Activated CD8-positive, alpha-beta T cell treated with anti-CD3 and anti-CD28 coated beads for 36 hours (primary cell): ENCODE measurements at regions not wholly inside any gene's neighbourhood (a gene's known extent, or its start where the extent isn't known, plus 50 kb on each side); places are given as distances from the start of the nearest gene placed in this dataset.

Experiments used
- ATAC-seq: fragments of 200-7000 bp; cut with Tn5 transposase; one replicate; pipeline ENCODE4 v1.10.0; 2021; ENCODE audit warnings: mild to moderate bottlenecking, moderate library complexity
- CTCF ChIA-PET: fragments of 350-600 bp; sonication (Branson Sonifier 250); formaldehyde crosslinking; loops from one replicate; lab custom pipeline; 2021; ENCODE audit warnings: antibody characterized with exemption; lab: Charles Lee
- POLR2A ChIA-PET: fragments of 350-600 bp; sonication (Branson Sonifier 250); formaldehyde crosslinking; loops from one replicate; lab custom pipeline; 2021; ENCODE audit warnings: antibody characterized with exemption; lab: Charles Lee
- DNase-seq: peaks from one replicate; pipeline ENCODE4 v3.0.0-alpha.2; 2020
- H3K27ac Mint-ChIP-seq: one replicate; pipeline ENCODE4 v1.8.0; 2021; ENCODE audit warnings: mild to moderate bottlenecking, mixed read lengths
- H3K27me3 Mint-ChIP-seq: one replicate; pipeline ENCODE4 v1.8.0; 2021; ENCODE audit warnings: mixed read lengths
- H3K36me3 Mint-ChIP-seq: one replicate; pipeline ENCODE4 v1.8.0; 2021; ENCODE audit warnings: low read depth, mixed read lengths
- H3K4me1 Mint-ChIP-seq: one replicate; pipeline ENCODE4 v1.8.0; 2021; ENCODE audit warnings: low read depth, mixed read lengths
- H3K4me3 Mint-ChIP-seq: one replicate; pipeline ENCODE4 v1.8.0; 2021; ENCODE audit warnings: mild to moderate bottlenecking, moderate library complexity, mixed read lengths
- H3K9me3 Mint-ChIP-seq: one replicate; pipeline ENCODE4 v1.8.0; 2021; ENCODE audit warnings: mixed read lengths
- intact Hi-C: fragments of 100-400 bp; cut with micrococcal nuclease; formaldehyde crosslinking; loops from one replicate; pipeline ENCODE4 v1.10.0; 2022
- TF ChIP-seq, protein P1 (sequence below): fragments of 200-600 bp; IDR thresholded peaks from one replicate; pipeline ENCODE4 v1.8.0; 2022; ENCODE audit warnings: antibody characterized with exemption, mild to moderate bottlenecking

DNA sequence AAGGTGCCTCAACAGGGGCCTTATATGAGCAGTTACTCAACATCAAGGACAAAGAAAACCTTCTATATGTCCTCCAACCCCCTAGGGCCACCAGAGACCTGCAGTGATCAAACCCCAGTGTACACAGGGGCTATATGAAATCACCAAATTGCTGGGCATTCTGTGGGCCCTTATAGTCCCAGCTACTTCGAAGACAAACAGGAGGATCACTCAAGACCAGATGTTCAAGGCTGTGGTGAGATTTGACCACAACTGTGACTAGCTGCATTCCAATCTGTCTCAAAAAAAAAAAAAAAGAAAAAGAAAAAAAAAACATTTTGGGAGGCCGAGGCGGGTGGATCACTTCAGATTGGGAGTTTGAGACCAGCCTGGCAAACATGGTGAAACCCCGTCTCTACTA lies 51.0 kb upstream of the PRB2 start:
- H3K9me3 Mint-ChIP-seq = no peaks in the 10 kb centered on the region
- CTCF ChIA-PET = no interaction called here
- TF ChIP-seq, protein P1, sequence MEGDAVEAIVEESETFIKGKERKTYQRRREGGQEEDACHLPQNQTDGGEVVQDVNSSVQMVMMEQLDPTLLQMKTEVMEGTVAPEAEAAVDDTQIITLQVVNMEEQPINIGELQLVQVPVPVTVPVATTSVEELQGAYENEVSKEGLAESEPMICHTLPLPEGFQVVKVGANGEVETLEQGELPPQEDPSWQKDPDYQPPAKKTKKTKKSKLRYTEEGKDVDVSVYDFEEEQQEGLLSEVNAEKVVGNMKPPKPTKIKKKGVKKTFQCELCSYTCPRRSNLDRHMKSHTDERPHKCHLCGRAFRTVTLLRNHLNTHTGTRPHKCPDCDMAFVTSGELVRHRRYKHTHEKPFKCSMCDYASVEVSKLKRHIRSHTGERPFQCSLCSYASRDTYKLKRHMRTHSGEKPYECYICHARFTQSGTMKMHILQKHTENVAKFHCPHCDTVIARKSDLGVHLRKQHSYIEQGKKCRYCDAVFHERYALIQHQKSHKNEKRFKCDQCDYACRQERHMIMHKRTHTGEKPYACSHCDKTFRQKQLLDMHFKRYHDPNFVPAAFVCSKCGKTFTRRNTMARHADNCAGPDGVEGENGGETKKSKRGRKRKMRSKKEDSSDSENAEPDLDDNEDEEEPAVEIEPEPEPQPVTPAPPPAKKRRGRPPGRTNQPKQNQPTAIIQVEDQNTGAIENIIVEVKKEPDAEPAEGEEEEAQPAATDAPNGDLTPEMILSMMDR = no peak
- H3K4me3 Mint-ChIP-seq = no peak overlapping the region
- H3K36me3 Mint-ChIP-seq = no peaks in the 10 kb centered on the region
- POLR2A ChIA-PET = no interaction called here
- H3K27ac Mint-ChIP-seq = no peak overlapping the region
- H3K4me1 Mint-ChIP-seq = no peaks in the 10 kb centered on the region
- ATAC-seq = no peak
- intact Hi-C loops = no loop called here
- no peaks in the 10 kb centered on the region for H3K27me3 Mint-ChIP-seq
- no peak for DNase-seq

DNA sequence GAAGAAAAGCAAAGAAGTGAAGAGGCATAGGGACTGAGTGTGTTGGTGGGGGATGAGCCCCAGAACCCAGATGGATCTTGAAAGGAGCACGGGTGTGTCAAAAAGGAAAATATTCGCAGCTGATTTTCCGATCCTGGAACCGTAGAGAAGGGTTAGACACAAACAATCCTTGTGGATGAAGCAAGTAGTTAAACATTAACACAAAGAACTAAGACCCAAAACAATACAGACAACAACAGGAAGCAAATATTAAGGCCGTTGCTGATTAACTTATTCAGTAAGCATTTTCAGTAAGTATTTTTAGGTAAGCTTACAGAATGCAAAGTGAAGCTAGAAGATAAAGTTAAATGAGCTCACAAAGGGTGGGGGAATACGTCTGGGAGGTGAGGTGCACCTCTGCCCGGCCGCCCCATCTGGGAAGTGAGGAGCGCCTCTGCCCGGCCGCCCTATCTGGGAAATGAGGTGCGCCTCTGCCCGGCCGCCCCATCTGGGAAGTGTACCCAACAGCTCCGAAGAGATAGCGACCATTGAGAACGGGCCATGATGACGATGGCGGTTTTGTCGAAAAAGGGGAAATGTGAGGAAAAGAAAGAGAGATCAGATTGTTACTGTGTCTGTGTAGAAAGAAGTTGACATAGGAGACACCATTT lies 62.8 kb upstream of the PRB2 start:
- POLR2A ChIA-PET = interaction anchor here (0.7 kb wide), 1 partner anchor 127 kb away, joined by 4 read pairs; no protein-coding TSS in a partner anchor

DNA sequence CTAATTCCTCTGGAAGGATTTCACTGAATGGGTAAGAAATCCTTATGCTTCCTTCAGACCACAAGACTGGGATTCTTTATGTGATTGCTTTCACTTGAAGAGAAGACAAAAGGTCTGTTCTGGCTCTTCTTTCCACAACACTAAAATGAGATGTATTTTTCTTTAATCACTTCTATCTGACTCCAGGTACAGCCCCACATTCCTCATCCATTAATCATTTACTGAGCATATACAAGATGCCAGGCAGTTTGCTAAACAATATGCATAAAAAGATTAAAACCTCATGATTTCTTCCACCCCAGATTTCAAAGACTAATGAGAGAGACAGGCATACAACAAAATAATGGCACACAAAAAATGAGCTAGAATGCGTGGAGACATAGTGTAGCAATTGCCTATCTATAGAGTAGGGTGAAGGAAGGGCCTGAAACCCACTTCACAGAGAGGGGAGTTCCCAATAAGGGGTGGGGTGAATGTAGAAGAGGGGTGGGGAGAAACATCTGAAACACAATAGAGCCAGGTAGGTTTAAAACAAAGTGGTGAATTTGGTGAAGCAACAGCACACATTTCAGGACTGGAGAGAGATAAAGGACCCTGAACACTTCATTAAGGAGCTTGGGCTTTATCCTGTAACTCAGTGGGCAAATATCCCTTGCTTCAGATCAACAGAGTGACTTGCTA lies 65.1 kb upstream of the PRB2 start:
- no peak overlapping the region for H3K27ac Mint-ChIP-seq
- DNase-seq (no peak), ATAC-seq (no peak)
- TF ChIP-seq, protein P1 = no peak
- H3K27me3 Mint-ChIP-seq = no peaks in the 10 kb centered on the region
- no peak overlapping the region for H3K4me3 Mint-ChIP-seq
- no peaks in the 10 kb centered on the region for H3K4me1 Mint-ChIP-seq
- CTCF ChIA-PET = interaction anchor here (1.5 kb wide), 1 partner anchor 27 kb away, joined by 3 read pairs; no protein-coding TSS in a partner anchor
- no peaks in the 10 kb centered on the region for H3K9me3 Mint-ChIP-seq
- no peaks in the 10 kb centered on the region for H3K36me3 Mint-ChIP-seq
- POLR2A ChIA-PET = no interaction called here
- intact Hi-C loops = no loop called here

More for the DNA sequence above, 62.8 kb upstream of the PRB2 start:
- no peaks in the 10 kb centered on the region for H3K9me3 Mint-ChIP-seq
- TF ChIP-seq, protein P1 = no peak
- H3K36me3 Mint-ChIP-seq = no peaks in the 10 kb centered on the region
- CTCF ChIA-PET = no interaction called here
- ATAC-seq (no peak), DNase-seq (no peak)
- H3K27ac Mint-ChIP-seq = no peak overlapping the region
- H3K27me3 Mint-ChIP-seq = peaks cover 4% of the 10 kb centered on the region
- intact Hi-C loops = no loop called here
- no peak overlapping the region for H3K4me3 Mint-ChIP-seq
- no peaks in the 10 kb centered on the region for H3K4me1 Mint-ChIP-seq

DNA sequence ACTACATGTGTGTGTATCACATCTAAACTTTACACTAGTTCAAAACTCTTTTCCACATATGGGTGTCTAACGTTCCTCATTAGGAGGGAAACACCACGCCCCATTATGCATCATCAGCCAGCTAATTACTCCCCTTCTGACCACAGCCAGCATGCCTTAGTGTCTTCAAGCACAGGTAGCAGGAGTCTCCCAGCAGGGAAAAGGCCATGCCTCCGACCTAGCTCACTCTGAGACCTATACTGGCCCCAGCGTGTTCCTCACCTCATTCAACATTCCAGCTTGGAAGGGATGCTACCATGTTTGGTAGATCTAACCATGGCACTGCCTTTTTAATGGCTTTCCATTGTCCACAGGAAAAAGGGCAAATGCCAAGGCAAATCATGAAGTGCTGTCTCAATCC lies 66.1 kb upstream of the PRB2 start:
- Mint-ChIP-seq H3K4me3 (no peak overlapping the region), H3K9me3 (no peaks in the 10 kb centered on the region), H3K4me1 (no peaks in the 10 kb centered on the region), H3K36me3 (no peaks in the 10 kb centered on the region), H3K27me3 (no peaks in the 10 kb centered on the region), H3K27ac (no peak overlapping the region)
- DNase-seq (no peak), ATAC-seq (no peak)
- CTCF ChIA-PET = interaction anchor here (1.5 kb wide), 1 partner anchor 26 kb away, joined by 3 read pairs; no protein-coding TSS in a partner anchor
- POLR2A ChIA-PET = no interaction called here
- intact Hi-C loops = no loop called here
- TF ChIP-seq, protein P1 = no peak

DNA sequence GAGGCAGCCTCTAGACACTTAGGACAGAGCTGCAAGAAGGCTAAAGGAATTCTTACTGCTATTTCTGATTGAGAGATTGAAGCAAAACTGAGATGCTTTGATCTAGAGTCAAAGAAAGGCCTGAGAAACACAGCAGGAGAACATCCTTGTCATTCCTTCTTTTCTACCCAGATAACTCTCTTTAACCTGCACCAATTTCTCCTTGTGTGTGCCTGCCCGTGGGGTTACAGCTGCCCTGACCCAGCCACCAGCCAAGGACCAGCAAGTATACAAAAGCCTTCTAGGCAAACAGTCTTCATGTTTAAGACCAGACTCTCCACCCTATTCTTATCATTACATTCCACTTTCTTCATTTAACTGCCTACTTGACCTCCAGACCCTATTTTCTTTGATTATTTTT lies 81.7 kb upstream of the PRB2 start:
- H3K4me3 Mint-ChIP-seq = no peak overlapping the region
- peaks cover 1% of the 10 kb centered on the region for H3K27me3 Mint-ChIP-seq
- no peak for ATAC-seq
- no peaks in the 10 kb centered on the region for H3K4me1 Mint-ChIP-seq
- no peak overlapping the region for H3K27ac Mint-ChIP-seq
- no peaks in the 10 kb centered on the region for H3K36me3 Mint-ChIP-seq
- H3K9me3 Mint-ChIP-seq = no peaks in the 10 kb centered on the region
- POLR2A ChIA-PET = no interaction called here
- TF ChIP-seq, protein P1 = no peak
- intact Hi-C loops = no loop called here
- CTCF ChIA-PET = no interaction called here
- no peak for DNase-seq
